ENCODE measurements at regions not wholly inside any gene's neighbourhood (a gene's known extent, or its start where the extent isn't known, plus 50 kb on each side); places are given as distances from the start of the nearest gene placed in this dataset.
A peak's percentile ranks its signal among the peaks of the same experiment; 100 is the strongest.
"Not testable (repeated sequence)": the region's sequence is repeated elsewhere in the genome, so short reads cannot be mapped to it uniquely, and the experiment has no call there.

- peak; percentile 24 for DNase-seq (ENCODE audit: low read depth)
Measured at GRCh38 chr9:1871626-1872419, 143.3 kb upstream of the SMARCA2 start.

DNA sequence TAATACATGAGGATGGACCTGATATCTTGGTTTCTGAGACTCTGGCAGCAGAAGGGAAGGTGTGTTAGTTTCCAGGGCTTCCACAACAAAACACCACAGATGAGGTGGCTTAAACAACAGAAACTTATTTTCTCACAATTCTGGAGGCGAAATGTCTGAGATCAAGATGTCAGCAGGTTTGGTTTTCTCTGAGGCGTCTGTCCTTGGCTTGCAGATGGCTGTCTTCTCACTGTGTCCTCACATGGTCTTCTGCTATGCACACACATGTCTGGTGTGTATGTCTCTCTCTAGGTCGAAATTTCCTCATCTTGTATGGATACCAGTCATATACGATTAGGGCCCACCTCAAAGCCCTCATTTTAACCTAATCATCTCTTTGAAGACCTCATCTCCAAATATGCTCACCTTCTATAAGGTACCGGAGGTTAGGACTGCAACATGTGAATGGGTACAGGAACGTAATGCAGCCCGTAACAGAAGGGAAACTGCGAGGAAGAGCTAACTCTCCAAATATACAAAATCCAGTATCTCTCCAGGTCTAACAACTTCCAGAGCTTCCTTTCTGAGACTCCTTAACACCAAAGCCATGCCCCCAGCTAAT is 139.8 kb upstream of the SMARCA2 start:
- DNase-seq (ENCODE audit: low read depth) = no peak

GRCh38 chr9:1875921-1876448 is 139.2 kb upstream of the SMARCA2 start:
- DNase-seq (ENCODE audit: low read depth) = peak; percentile 41

- DNase-seq (ENCODE audit: low read depth) = no peak
Measured at GRCh38 chr9:1876891-1877496, 138.2 kb upstream of the SMARCA2 start.

DNA sequence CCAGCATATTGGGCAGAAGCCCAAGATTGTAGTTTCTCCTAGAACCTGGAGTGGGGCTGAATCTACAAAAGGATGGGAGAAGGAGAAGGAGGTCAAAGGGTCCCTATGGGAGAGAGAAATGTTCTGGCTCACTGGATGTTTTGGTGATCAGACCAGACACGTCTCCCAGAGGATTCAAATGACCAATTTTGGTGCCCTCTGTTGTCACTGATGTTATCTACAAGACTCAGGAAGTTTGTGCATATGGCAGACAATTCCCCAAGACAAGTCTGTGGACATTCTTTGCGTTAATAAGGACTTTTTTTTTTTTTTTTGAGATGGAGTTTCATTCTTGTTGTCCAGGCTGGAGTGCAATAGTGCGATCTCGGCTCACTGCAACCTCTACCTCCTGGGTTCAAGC is 137.2 kb upstream of the SMARCA2 start:
- DNase-seq (ENCODE audit: low read depth) = no peak

GRCh38 chr9:1878811-1879210 is 136.3 kb upstream of the SMARCA2 start:
- DNase-seq (ENCODE audit: low read depth) = no peak

DNA sequence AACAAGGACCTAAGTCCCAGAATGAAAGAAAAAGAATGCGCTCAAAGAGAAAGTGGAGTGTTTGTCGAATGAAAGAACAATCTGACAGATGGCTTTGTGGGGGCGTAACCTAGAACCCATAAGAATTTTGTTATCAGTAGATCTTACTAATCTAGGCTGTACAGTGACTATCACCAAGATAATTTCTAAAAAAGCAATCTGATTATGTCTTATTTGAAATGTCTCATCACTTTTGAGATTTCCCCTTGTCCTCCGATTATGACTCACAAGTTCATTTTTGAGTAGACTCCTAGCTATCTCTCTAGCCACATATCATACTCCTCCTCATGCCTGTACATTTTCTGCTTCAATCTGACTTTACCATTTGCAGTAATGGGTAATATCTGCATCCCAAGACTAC is 135.6 kb upstream of the SMARCA2 start:
- no peak for DNase-seq (ENCODE audit: low read depth)

GRCh38 chr9:1880038-1880565 is 135.0 kb upstream of the SMARCA2 start:
- DNase-seq (ENCODE audit: low read depth) = no peak

- DNase-seq (ENCODE audit: low read depth) = no peak
Measured at GRCh38 chr9:1881708-1882295, 133.3 kb upstream of the SMARCA2 start.

DNA sequence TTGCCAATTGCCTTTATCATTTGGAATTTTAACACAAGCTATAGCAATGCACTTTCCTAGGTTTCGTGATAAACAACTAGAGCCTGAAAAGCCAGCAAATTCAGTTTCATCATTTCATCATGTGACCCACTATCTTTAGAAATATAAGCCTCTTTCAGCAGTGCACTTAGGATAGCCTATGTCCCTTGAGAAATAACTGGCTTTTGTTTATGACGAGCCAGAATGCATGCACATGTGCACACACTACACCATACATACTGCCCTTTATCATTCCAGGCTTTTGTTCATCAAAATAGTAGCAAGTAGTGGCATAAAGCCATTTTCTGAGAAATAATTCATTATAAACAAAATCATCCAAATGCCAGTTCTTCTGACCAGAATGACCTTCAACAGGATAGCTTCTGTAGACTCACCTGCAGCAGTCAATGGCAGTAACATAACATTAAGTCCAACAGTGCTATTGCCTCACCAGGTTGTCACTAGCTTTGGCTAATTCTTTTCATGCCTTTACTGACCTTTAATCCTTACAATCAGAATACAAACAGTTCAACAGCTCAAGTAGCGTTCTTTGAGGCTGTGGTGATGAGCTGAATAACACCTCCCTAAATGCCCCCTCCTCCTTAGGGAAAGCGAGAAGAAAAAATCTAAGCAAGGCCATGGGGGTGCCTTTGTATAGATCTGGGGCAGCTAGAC is 132.3 kb upstream of the SMARCA2 start:
- DNase-seq (ENCODE audit: low read depth) = no peak

GRCh38 chr9:1890201-1890600 is 124.9 kb upstream of the SMARCA2 start:
- DNase-seq (ENCODE audit: low read depth) = no peak

- peak; percentile 80 for DNase-seq (ENCODE audit: low read depth)
Measured at GRCh38 chr9:1890816-1891215, 124.3 kb upstream of the SMARCA2 start.

GRCh38 chr9:1903080-1903704 is 112.0 kb upstream of the SMARCA2 start:
- DNase-seq (ENCODE audit: low read depth) = not testable (repeated sequence)

- DNase-seq (ENCODE audit: low read depth) = no peak
Measured at GRCh38 chr9:1907465-1907864, 107.7 kb upstream of the SMARCA2 start.

DNA sequence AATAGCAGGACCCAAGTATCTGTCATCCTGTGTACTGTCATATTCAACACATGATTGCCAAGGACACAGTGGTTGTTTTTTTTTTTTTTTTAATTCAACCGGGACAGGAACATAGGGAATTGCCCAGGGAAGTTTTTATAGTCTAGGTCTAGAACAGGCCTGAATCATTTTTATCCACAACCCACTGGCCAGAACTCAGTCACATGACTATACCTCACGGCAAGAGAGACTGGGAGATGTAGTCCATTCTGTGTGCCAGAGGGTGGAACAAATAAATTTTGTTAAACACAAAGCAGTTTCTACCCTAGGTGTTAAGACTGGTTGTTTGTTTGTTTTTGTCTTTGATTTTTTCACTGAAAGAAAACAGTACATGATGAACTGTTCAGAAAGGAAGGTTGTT is 105.8 kb upstream of the SMARCA2 start:
- DNase-seq (ENCODE audit: low read depth) = no peak

DNA sequence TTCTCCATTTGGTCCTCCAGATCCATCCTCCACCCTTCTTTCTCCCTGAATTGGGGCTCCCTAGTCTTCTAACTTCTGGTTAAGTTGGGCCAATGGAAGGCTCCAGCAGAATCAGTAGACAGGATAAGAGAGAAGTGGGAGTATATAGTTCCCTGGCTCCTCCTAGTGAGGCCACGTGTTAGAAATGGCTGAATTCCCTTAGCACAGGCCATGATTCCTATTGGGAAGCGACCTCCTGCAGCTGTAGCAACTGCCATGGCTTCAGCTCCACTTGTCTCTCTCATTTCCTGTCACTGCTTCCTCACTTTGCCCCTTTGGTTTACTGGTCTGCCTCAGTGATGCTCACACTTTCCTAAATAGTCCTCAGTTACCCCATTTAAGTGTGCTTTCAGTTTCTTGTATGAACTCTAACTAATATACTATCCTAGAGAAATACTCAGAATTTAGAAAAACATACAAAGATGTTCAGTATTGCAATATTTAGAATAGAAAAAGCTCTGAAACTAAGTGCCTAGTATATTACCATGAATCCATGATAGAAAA is 104.8 kb upstream of the SMARCA2 start:
- no peak for DNase-seq (ENCODE audit: low read depth)

- no peak for DNase-seq (ENCODE audit: low read depth)
Measured at GRCh38 chr9:1913631-1914330, 101.4 kb upstream of the SMARCA2 start.

- DNase-seq (ENCODE audit: low read depth) = no peak
Measured at GRCh38 chr9:1916095-1916494, 99.1 kb upstream of the SMARCA2 start.

GRCh38 chr9:1916655-1917054 is 98.5 kb upstream of the SMARCA2 start:
- no peak for DNase-seq (ENCODE audit: low read depth)

- DNase-seq (ENCODE audit: low read depth) = no peak
Measured at GRCh38 chr9:1917396-1917935, 97.7 kb upstream of the SMARCA2 start.
